GM12873 (cell line): ENCODE measurements at regions not wholly inside any gene's neighbourhood (a gene's known extent, or its start where the extent isn't known, plus 50 kb on each side); places are given as distances from the start of the nearest gene placed in this dataset.

ENCODE experiments used
- TF ChIP-seq, protein P1 (sequence below): IDR thresholded peaks from 2 replicates; pipeline ENCODE4 v1.5.1; 2012; ENCODE audit warnings: low read depth, mild to moderate bottlenecking, moderate library complexity, low read length, control low read depth; ENCODE audit not compliant: insufficient read depth; ENCODE audit errors: missing control alignments

DNA sequence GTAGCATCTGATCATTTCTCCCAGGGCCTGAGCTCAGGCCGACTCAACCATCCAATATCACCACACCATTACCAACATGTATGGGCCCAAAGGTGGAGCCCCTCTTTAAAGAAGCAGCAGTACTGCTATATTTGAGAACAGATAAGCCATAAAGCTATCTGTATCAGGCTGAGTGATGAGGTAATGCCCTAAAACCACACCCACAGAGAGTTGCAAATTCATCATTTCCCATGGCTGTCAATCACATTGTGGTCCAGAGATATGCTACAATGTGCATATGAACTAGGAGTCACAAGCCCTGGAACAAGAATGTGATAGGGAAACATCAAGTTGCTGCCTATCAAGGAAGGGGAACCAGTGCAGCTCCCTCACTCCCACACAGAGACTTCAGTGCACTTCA is 52.6 kb upstream of the GALNT13 start:
- TF ChIP-seq, protein P1, sequence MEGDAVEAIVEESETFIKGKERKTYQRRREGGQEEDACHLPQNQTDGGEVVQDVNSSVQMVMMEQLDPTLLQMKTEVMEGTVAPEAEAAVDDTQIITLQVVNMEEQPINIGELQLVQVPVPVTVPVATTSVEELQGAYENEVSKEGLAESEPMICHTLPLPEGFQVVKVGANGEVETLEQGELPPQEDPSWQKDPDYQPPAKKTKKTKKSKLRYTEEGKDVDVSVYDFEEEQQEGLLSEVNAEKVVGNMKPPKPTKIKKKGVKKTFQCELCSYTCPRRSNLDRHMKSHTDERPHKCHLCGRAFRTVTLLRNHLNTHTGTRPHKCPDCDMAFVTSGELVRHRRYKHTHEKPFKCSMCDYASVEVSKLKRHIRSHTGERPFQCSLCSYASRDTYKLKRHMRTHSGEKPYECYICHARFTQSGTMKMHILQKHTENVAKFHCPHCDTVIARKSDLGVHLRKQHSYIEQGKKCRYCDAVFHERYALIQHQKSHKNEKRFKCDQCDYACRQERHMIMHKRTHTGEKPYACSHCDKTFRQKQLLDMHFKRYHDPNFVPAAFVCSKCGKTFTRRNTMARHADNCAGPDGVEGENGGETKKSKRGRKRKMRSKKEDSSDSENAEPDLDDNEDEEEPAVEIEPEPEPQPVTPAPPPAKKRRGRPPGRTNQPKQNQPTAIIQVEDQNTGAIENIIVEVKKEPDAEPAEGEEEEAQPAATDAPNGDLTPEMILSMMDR, result no peak

- TF ChIP-seq, protein P1, result no peak
Measured at GRCh38 chr2:153819501-153819900, 52.2 kb upstream of the GALNT13 start.
